ENCODE measurements at regions not wholly inside any gene's neighbourhood (a gene's known extent, or its start where the extent isn't known, plus 50 kb on each side); places are given as distances from the start of the nearest gene placed in this dataset.

DNA sequence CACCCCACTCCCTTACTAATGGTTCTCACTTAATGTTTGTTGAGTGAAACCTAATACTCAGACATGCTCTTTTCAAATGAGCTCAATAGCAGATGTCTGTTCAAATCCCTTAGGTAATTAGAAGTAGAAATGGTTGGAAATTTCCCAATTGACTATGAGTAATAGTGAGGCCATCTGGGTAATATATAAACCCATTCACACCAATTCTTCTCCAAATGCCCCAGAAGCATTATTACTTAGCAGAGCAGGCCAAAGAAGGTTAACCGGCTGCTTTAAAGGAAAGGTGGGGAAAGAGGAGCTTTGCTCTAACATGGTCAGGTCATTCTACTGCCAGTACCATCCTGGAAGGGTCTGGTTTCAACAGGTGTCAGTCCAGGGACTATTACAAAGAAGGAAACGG is 119.5 kb upstream of the MTAP start:
- TF ChIP-seq ARNT (IDR thresholded peaks at IDR 0.05), result no peak
- TF ChIP-seq SUZ12 (IDR thresholded peaks at IDR 0.05), result no peak
- no peak for TF ChIP-seq BHLHE40 (IDR thresholded peaks at IDR 0.05; ENCODE audit: borderline replicate concordance)
- TF ChIP-seq, protein P1, sequence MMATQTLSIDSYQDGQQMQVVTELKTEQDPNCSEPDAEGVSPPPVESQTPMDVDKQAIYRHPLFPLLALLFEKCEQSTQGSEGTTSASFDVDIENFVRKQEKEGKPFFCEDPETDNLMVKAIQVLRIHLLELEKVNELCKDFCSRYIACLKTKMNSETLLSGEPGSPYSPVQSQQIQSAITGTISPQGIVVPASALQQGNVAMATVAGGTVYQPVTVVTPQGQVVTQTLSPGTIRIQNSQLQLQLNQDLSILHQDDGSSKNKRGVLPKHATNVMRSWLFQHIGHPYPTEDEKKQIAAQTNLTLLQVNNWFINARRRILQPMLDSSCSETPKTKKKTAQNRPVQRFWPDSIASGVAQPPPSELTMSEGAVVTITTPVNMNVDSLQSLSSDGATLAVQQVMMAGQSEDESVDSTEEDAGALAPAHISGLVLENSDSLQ (IDR thresholded peaks at IDR 0.05), result no peak
- no peak for TF ChIP-seq SP1 (IDR thresholded peaks at IDR 0.05)
- no peak for TF ChIP-seq ELF4 (IDR thresholded peaks at IDR 0.05)
- TF ChIP-seq TARDBP (IDR thresholded peaks at IDR 0.05), result no peak
- TF ChIP-seq FOXK2 (IDR thresholded peaks at IDR 0.05), result no peak
- no peak for TF ChIP-seq NFRKB (IDR thresholded peaks at IDR 0.05)
- TF ChIP-seq HDGF (IDR thresholded peaks at IDR 0.05; ENCODE audit: borderline replicate concordance), result no peak
- TF ChIP-seq L3MBTL2 (conservative IDR thresholded peaks at IDR 0.05), result no peak
- no peak for TF ChIP-seq ZNF384 (IDR thresholded peaks at IDR 0.05)
- no peak for TF ChIP-seq FOXM1 (IDR thresholded peaks at IDR 0.05; ENCODE audit: borderline replicate concordance)
- no peak for TF ChIP-seq FOXA1 (IDR thresholded peaks at IDR 0.05)
- TF ChIP-seq LEF1 (IDR thresholded peaks at IDR 0.05; ENCODE audit: borderline replicate concordance), result no peak
- no peak for TF ChIP-seq CTBP1 (IDR thresholded peaks at IDR 0.05; ENCODE audit: borderline replicate concordance)
- POLR2A ChIA-PET, result no interaction called here
- DNase-seq (ENCODE audit: extremely low spot score), result no peak
- CTCF ChIA-PET, result no interaction called here

GRCh38 chr9:21683484-21684175 is 118.8 kb upstream of the MTAP start:
- ChIA-PET POLR2A (no interaction called here), CTCF (no interaction called here)
- no peak for DNase-seq (ENCODE audit: extremely low spot score)
- TF ChIP-seq FOXK2 (IDR thresholded peaks at IDR 0.05) (no peak), TARDBP (IDR thresholded peaks at IDR 0.05) (no peak), CTBP1 (IDR thresholded peaks at IDR 0.05; ENCODE audit: borderline replicate concordance) (no peak), SP1 (IDR thresholded peaks at IDR 0.05) (no peak), ELF4 (IDR thresholded peaks at IDR 0.05) (no peak), LEF1 (IDR thresholded peaks at IDR 0.05; ENCODE audit: borderline replicate concordance) (no peak), ARNT (IDR thresholded peaks at IDR 0.05) (no peak), ZNF384 (IDR thresholded peaks at IDR 0.05) (no peak), FOXM1 (IDR thresholded peaks at IDR 0.05; ENCODE audit: borderline replicate concordance) (no peak), L3MBTL2 (conservative IDR thresholded peaks at IDR 0.05) (no peak), NFRKB (IDR thresholded peaks at IDR 0.05) (no peak), FOXA1 (IDR thresholded peaks at IDR 0.05) (no peak), BHLHE40 (IDR thresholded peaks at IDR 0.05; ENCODE audit: borderline replicate concordance) (no peak), SUZ12 (IDR thresholded peaks at IDR 0.05) (no peak)
- TF ChIP-seq, protein P1 (IDR thresholded peaks at IDR 0.05), result no peak

- POLR2A ChIA-PET, result no interaction called here
- DNase-seq (ENCODE audit: extremely low spot score), result no peak
- CTCF ChIA-PET, result no interaction called here
- TF ChIP-seq ZNF384 (IDR thresholded peaks at IDR 0.05) (no peak), FOXM1 (IDR thresholded peaks at IDR 0.05; ENCODE audit: borderline replicate concordance) (no peak), CTBP1 (IDR thresholded peaks at IDR 0.05; ENCODE audit: borderline replicate concordance) (no peak), TARDBP (IDR thresholded peaks at IDR 0.05) (no peak), LEF1 (IDR thresholded peaks at IDR 0.05; ENCODE audit: borderline replicate concordance) (no peak), ARNT (IDR thresholded peaks at IDR 0.05) (no peak), L3MBTL2 (conservative IDR thresholded peaks at IDR 0.05) (no peak), ELF4 (IDR thresholded peaks at IDR 0.05) (no peak), SP1 (IDR thresholded peaks at IDR 0.05) (no peak), SUZ12 (IDR thresholded peaks at IDR 0.05) (no peak), FOXA1 (IDR thresholded peaks at IDR 0.05) (no peak), FOXK2 (IDR thresholded peaks at IDR 0.05) (no peak)
- TF ChIP-seq, protein P1 (IDR thresholded peaks at IDR 0.05), result no peak
Observed at GRCh38 chr9:21684231-21684630, 118.2 kb upstream of the MTAP start.

DNA sequence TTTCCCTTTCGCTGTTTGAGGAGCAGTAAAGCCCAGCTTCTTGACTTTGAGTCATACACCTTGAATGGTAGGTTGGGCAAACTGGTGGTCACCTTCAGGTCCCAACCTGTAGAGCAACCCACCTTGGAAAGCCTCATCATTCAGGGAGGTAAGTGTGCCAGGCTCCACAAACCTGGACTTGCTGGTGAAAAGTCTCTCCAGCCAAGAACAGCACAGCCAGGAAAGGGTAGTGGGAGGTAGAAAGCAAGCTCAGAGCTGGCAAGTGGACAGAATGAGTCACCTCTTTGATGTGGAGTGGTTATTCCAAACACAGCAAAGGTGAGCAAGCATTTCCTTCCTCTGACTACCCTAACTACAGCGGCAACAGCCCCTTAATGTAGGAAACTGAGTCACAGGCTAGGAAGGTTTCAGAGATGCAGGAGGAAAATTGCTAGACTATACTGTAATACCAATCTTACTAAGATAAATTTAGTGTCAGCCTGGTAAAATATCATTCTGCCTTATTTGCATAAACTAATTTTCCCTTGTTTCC is 117.5 kb upstream of the MTAP start:
- CTCF ChIA-PET, result no interaction called here
- POLR2A ChIA-PET, result no interaction called here
- TF ChIP-seq TARDBP (IDR thresholded peaks at IDR 0.05) (no peak), SUZ12 (IDR thresholded peaks at IDR 0.05) (no peak), ELF4 (IDR thresholded peaks at IDR 0.05) (no peak), NFRKB (IDR thresholded peaks at IDR 0.05) (no peak), BHLHE40 (IDR thresholded peaks at IDR 0.05; ENCODE audit: borderline replicate concordance) (no peak), FOXA1 (IDR thresholded peaks at IDR 0.05) (no peak), SP1 (IDR thresholded peaks at IDR 0.05) (no peak), FOXM1 (IDR thresholded peaks at IDR 0.05; ENCODE audit: borderline replicate concordance) (no peak), HDGF (IDR thresholded peaks at IDR 0.05; ENCODE audit: borderline replicate concordance) (no peak), LEF1 (IDR thresholded peaks at IDR 0.05; ENCODE audit: borderline replicate concordance) (no peak), CTBP1 (IDR thresholded peaks at IDR 0.05; ENCODE audit: borderline replicate concordance) (no peak), ZNF384 (IDR thresholded peaks at IDR 0.05) (no peak), FOXK2 (IDR thresholded peaks at IDR 0.05) (no peak), L3MBTL2 (conservative IDR thresholded peaks at IDR 0.05) (no peak), ARNT (IDR thresholded peaks at IDR 0.05) (no peak)
- TF ChIP-seq, protein P1 (IDR thresholded peaks at IDR 0.05), result no peak
- DNase-seq (ENCODE audit: extremely low spot score), result no peak

DNA sequence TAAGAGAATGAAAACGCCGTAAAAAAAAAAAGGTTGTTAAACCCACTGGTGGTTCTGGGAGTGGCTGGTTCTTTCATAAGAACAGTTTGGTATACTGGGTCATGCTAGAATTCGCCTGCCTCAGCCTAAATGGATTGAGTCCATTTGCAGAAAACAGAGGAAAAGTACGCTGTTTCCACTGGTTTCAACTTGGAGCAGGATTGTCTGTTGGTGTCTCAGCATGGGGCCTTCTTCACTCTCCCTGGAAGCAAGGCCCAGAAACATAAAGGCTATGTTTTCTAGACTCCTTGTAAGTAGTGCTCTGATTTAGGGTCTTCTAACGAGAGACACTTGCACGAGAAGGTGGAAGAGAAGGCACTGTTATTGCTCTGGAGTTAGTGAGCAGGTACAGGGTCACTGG is 116.9 kb upstream of the MTAP start:
- CTCF ChIA-PET, result no interaction called here
- TF ChIP-seq TARDBP (IDR thresholded peaks at IDR 0.05), result no peak
- TF ChIP-seq LEF1 (IDR thresholded peaks at IDR 0.05; ENCODE audit: borderline replicate concordance), result no peak
- TF ChIP-seq BHLHE40 (IDR thresholded peaks at IDR 0.05; ENCODE audit: borderline replicate concordance), result no peak
- TF ChIP-seq HDGF (IDR thresholded peaks at IDR 0.05; ENCODE audit: borderline replicate concordance), result no peak
- TF ChIP-seq, protein P1 (IDR thresholded peaks at IDR 0.05), result no peak
- DNase-seq (ENCODE audit: extremely low spot score), result no peak
- POLR2A ChIA-PET, result no interaction called here

Data from HEK293T (cell line).